ENCODE measurements at regions not wholly inside any gene's neighbourhood (a gene's known extent, or its start where the extent isn't known, plus 50 kb on each side); places are given as distances from the start of the nearest gene placed in this dataset.

DNA sequence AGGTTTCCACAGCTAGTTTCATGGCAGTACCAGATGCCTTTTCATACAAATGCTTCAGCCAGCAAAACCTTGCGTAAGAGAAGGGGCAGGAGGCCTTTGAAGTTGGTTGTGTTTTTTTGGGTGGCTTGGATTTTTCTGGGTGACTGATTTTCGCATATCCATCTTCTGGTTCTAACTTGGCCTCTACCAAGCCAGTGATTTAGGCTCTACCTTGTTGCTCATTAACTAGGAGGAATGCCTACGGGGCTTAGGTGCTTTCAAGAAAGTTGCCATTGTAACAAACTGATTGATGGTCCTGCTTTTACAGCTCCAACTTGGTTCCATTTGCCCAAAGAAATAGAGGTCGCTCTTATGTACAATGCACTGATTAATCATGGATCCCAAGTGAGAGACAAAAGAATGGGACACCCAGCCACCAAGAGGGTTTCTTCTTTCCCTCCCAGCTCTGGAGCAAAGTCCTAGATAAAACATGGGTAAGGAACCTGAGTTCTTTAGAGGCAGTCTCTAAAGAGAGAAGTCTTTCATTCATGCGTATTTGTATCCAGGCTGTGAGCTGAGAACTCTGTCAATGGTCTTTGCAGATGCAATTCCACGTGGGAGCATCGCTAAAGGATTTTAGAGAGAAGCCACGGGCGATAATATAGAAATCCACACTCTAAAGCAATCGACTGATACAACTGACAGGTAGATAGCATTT is 92.1 kb upstream of the FGFR2 start:
- H3K27ac ChIP-seq, result no peak overlapping the region
- TF ChIP-seq, protein P1, sequence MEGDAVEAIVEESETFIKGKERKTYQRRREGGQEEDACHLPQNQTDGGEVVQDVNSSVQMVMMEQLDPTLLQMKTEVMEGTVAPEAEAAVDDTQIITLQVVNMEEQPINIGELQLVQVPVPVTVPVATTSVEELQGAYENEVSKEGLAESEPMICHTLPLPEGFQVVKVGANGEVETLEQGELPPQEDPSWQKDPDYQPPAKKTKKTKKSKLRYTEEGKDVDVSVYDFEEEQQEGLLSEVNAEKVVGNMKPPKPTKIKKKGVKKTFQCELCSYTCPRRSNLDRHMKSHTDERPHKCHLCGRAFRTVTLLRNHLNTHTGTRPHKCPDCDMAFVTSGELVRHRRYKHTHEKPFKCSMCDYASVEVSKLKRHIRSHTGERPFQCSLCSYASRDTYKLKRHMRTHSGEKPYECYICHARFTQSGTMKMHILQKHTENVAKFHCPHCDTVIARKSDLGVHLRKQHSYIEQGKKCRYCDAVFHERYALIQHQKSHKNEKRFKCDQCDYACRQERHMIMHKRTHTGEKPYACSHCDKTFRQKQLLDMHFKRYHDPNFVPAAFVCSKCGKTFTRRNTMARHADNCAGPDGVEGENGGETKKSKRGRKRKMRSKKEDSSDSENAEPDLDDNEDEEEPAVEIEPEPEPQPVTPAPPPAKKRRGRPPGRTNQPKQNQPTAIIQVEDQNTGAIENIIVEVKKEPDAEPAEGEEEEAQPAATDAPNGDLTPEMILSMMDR (conservative IDR thresholded peaks at IDR 0.05), result no peak

DNA sequence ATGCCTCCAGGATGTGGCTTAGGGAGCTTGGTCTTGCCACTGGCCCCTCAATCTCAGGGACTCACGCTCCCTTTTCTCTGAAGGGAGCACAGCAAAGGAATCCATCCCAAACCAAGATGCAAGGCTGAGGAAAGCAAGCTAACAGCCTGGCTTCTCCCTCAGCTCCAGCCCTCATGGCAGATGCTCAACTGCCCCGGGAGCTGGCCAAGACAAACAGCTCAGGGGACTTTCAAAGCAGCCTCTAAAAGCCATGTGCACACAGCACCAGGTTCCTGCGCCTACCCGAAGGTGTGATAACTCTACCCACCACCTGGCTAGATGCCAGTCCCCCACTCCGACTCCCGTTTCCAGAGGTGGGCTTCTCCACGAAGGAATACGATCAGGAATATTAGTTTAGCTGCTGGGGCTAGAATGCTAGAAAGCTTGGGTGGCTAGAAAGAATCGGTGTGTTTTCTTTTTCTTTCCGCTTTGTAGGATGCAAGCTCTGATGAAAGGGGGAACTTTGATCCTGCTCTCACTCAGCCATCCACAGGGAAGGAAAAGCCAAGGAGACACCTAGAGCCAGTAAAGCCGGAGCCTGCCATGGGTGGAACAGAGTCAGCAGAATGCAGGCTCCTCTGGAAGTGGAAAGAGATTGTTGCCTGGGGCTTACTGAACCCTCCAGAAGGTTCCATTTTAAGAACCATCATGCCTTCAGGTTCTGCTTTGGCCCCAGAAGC is 89.0 kb upstream of the FGFR2 start:
- no peak overlapping the region for H3K27ac ChIP-seq
- TF ChIP-seq, protein P1 (conservative IDR thresholded peaks at IDR 0.05), result no peak

DNA sequence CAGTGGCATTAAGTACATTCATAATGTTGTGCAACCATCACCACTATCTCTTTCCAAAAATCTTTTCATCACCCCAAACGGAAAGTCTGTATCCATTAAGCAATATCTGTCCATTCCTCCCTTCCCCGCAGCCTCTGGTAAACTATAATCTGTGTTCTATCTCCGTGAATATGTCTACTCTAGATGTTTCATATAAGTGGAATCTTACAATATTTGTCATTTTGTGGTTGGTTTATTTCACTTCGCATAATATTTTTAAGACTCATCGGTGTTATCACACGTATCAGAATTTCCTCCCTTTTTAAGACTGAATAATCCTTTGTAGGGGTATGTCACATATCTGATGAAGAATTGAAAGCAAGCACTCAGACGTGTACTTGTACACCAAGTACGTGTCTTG is 86.0 kb upstream of the FGFR2 start:
- H3K27ac ChIP-seq, result no peak overlapping the region
- TF ChIP-seq, protein P1 (conservative IDR thresholded peaks at IDR 0.05), result no peak

DNA sequence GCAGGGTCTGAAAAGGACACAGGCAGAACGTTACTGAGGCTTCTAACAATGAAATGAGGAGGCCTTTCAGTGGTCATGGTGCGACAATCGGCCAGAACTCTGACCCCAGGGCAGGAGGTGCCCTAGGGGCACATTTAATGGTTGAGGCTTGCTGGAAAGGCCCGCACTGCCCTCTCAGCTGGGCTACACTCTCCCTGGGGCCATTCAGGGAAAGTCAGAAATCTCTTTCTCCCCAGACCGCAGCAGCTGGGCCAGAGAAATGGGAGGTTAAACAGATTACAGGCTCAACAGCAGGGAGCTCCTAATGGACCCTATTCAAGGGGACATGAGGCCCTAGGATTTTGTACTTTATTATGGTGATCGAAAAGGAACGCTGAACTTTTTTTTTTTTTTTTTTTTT is 85.6 kb upstream of the FGFR2 start:
- H3K27ac ChIP-seq, result no peak overlapping the region
- TF ChIP-seq, protein P1 (conservative IDR thresholded peaks at IDR 0.05), result no peak

DNA sequence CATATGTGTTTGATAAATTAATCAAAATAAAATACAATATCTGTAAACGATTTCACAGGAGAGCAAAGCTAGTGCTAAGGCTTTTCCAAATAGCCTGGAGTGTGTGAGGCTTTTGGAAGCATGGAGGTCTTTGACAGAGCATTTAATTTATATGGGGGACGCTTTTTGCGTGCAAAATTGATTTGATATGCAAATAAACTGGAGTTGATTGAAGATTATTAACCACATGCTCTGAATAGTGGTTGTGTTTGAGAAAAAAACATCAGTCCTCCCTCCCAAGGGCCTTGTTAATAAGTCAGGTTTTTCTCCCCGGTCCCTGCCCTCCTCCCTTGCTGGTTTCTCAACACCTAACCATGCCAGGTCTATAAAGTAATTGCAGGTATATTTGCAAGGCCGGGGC is 85.1 kb upstream of the FGFR2 start:
- no peak overlapping the region for H3K27ac ChIP-seq
- TF ChIP-seq, protein P1 (conservative IDR thresholded peaks at IDR 0.05), result no peak

DNA sequence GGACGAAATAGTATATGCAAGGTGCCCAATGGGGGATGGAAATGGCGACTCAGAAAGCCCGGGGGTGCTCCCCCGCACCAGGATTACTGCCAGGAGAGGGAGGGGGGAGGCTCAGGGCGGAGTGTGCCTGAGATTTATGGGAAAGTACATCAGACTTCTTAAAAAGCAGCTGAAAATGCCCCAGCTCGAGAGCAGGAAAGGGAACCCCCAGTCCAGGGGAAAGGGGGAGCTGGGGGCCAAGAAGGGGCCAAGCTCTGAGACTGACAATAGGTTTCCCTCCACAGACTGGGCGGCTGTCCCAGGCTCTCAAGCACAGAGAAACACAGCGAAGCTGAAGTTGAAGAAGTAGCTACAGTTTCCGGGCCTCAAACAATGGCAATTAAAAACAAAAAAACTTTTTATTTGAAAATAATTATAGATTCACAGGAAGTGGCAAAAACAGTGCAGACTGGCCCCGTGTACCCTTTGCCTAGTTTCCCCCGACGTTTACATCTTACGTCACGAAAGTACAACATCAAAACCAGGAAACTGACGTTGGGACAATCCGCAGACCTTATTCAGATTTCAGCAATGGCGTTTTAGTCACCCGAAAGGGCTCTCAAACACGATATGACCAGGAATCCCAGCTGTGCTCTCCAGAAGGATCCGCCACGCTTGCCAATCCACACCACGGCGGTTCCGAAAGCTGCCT is 83.9 kb upstream of the FGFR2 start:
- TF ChIP-seq, protein P1 (conservative IDR thresholded peaks at IDR 0.05), result no peak
- no peak overlapping the region for H3K27ac ChIP-seq

DNA sequence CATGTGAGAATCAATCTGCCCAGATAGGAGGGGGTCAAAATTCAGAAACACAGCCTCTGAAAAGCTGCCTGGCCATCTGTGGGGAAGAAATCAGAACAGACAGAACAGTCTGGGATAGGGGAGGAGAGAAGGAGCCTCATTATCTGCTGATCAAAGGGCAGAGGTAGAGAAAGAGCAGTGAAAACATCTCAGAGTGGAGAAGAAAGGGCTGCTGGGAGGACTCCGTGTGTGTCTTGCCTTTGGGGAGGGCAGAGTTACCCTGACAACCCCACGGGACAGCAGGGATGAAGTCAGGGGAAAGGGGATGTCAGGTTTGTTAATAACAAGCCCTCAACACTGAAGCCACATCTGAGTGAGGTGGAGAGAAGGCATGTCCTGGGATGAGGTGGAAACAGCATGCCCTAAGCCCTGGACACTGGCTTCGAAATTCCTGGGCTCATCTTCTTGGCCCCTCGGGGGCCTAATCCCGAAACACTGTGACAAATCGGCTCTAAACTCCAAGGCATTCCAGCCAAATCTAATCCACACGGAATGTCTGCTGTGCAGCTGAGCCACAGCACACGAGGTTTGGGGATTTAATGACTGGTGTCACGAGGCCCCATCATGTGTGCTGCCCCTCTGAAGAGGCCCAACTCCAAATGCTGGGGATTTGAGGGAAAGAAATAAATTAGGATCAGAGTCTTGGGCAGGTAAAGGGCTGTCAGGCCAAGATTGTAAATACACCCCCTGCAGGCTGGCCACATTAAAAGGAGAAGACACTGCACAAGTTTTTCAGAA is 82.8 kb upstream of the FGFR2 start:
- H3K27ac ChIP-seq, result no peak overlapping the region
- TF ChIP-seq, protein P1 (conservative IDR thresholded peaks at IDR 0.05), result no peak

Data from VCaP (cell line).